HCT116 (cell line): ENCODE measurements at regions not wholly inside any gene's neighbourhood (a gene's known extent, or its start where the extent isn't known, plus 50 kb on each side); places are given as distances from the start of the nearest gene placed in this dataset.

Experiments used
- ATAC-seq: fragments of 200-7000 bp; cut with Tn5 transposase; 2 replicates; pipeline ENCODE4 v1.9.1; 2020; ENCODE audit warnings: mild to moderate bottlenecking, moderate library complexity
- BruUV-seq: library from RNA; stranded (reverse); fragments of 400-500 nt; replicated peaks from 2 replicates; lab custom pipeline; 2021; lab: Mats Ljungman, UMichigan
- CTCF ChIA-PET: fragments of 300-600 bp; sonication (Branson Sonifier 250); formaldehyde crosslinking; loops from one replicate; lab custom pipeline; 2021; ENCODE audit warnings: antibody characterized with exemption; lab: Charles Lee
- POLR2A ChIA-PET: fragments of 300-600, 350-600 bp; sonication (Branson Sonifier 250); formaldehyde crosslinking; loops from one replicate; lab custom pipeline; 2021; ENCODE audit warnings: antibody characterized with exemption; lab: Charles Lee
- RAD21 ChIA-PET, 2 experiments: fragments of 300-600 bp; sonication (Branson Sonifier 250); formaldehyde crosslinking; loops; one replicate each; lab custom pipeline; 2023; ENCODE audit warnings: low total read pairs in 2 of 2; ENCODE audit not compliant: uncharacterized antibody in 2 of 2, unreplicated experiment in 2 of 2, low non-redundant PET in 1 of 2; lab: Charles Lee
- DNase-seq: peaks from one replicate; pipeline ENCODE4 v3.0.0-alpha.2; 2010; ENCODE audit warnings: low read depth, low spot score
- H2AFZ ChIP-seq: fragments of 200-600 bp; shearing (Covaris generic), sonication (generic); 2 replicates; pipeline ENCODE4 v1.6.1; 2017; ENCODE audit warnings: low read depth, mixed run types, mixed read lengths, antibody characterized with exemption, low read length; ENCODE audit not compliant: poor library complexity, severe bottlenecking
- H3K27ac ChIP-seq: 2 replicates; pipeline ENCODE4 v1.5.1; 2012; ENCODE audit warnings: low read depth, low read length
- H3K27me3 ChIP-seq: fragments of 200-600 bp; sonication (generic); 2 replicates; pipeline ENCODE4 v1.6.1; 2016; ENCODE audit warnings: mixed run types, low read length, mixed read lengths; ENCODE audit not compliant: insufficient read depth
- H3K36me3 ChIP-seq, 2 experiments: fragments of 200-500 bp in 1 of 2; fragments of 200-600 bp in 1 of 2; sonication (Bioruptor generic) in 1 of 2; sonication (generic) in 1 of 2; 2 replicates each; pipeline versions ENCODE4 v1.5.1 to v1.6.1; 2014 to 2016; ENCODE audit warnings: low read length in 2 of 2, inconsistent platforms in 1 of 2, mixed read lengths in 1 of 2, mixed run types in 1 of 2; ENCODE audit not compliant: insufficient read depth in 2 of 2, control insufficient read depth in 1 of 2
- H3K4me1 ChIP-seq, 2 experiments: fragments of 200-600 bp in 1 of 2; sonication (generic) in 1 of 2; 2 replicates each; pipeline versions ENCODE4 v1.5.1 to v1.6.1; 2012 to 2017; ENCODE audit warnings: low read length in 2 of 2, inconsistent platforms in 1 of 2, mild to moderate bottlenecking in 1 of 2, mixed read lengths in 1 of 2, mixed run types in 1 of 2, moderate library complexity in 1 of 2; ENCODE audit not compliant: insufficient read depth in 2 of 2, control insufficient read depth in 1 of 2
- H3K4me2 ChIP-seq: fragments of 200-600 bp; sonication (generic); 2 replicates; pipeline ENCODE4 v1.6.1; 2017; ENCODE audit warnings: mixed run types, low read length, mixed read lengths
- H3K4me3 ChIP-seq, 2 experiments: fragments of 200-600 bp in 1 of 2; sonication (generic) in 1 of 2; replicated peaks in 1 of 2; 2 replicates each; pipeline ENCODE4 v1.5.1; 2011 to 2016; ENCODE audit warnings: low read length in 2 of 2, control low read depth in 1 of 2, low read depth in 1 of 2, mild to moderate bottlenecking in 1 of 2, mixed read lengths in 1 of 2, mixed run types in 1 of 2
- H3K79me2 ChIP-seq: fragments of 200-600 bp; sonication (generic); 2 replicates; pipeline ENCODE4 v1.6.1; 2017; ENCODE audit warnings: mild to moderate bottlenecking, mixed run types, low read length, moderate library complexity, mixed read lengths; ENCODE audit not compliant: insufficient read depth
- H3K9ac ChIP-seq: fragments of 200-600 bp; sonication (generic); 2 replicates; pipeline ENCODE4 v1.6.1; 2016; ENCODE audit warnings: low read length, mixed read lengths
- H3K9me2 ChIP-seq: fragments of 200-600 bp; sonication (generic), shearing (Covaris generic); 2 replicates; pipeline ENCODE4 v1.6.1; 2017; ENCODE audit warnings: mixed run types, mild to moderate bottlenecking, moderate library complexity; ENCODE audit not compliant: insufficient read depth
- H3K9me3 ChIP-seq, 2 experiments: fragments of 200-500 bp in 1 of 2; fragments of 200-600 bp in 1 of 2; sonication (Bioruptor generic) in 1 of 2; sonication (generic) in 1 of 2; 2 replicates each; pipeline ENCODE4 v1.6.1; 2014 to 2017; ENCODE audit warnings: low read length in 2 of 2, mixed read lengths in 2 of 2, inconsistent platforms in 1 of 2, low read depth in 1 of 2, mild to moderate bottlenecking in 1 of 2, mixed run types in 1 of 2, moderate library complexity in 1 of 2; ENCODE audit not compliant: control insufficient read depth in 1 of 2, insufficient read depth in 1 of 2
- H4K20me1 ChIP-seq: fragments of 200-600 bp; sonication (generic), shearing (Covaris generic); 2 replicates; pipeline ENCODE4 v1.6.1; 2017; ENCODE audit warnings: mixed run types, mild to moderate bottlenecking, moderate library complexity; ENCODE audit not compliant: insufficient read depth
- EGR1 ChIP-seq: IDR thresholded peaks from 2 replicates; pipeline ENCODE4 v1.6.1; 2012; ENCODE audit warnings: low read depth
- MAX ChIP-seq: IDR thresholded peaks from 2 replicates; pipeline ENCODE4 v1.6.1; 2012
- RAD21 ChIP-seq: IDR thresholded peaks from 2 replicates; pipeline ENCODE4 v1.6.1; 2012; ENCODE audit warnings: low read depth, mild to moderate bottlenecking
- REST ChIP-seq: IDR thresholded peaks from 2 replicates; pipeline ENCODE4 v1.6.1; 2012; ENCODE audit warnings: low read depth
- SIN3A ChIP-seq: IDR thresholded peaks from 2 replicates; pipeline ENCODE4 v1.6.1; 2012; ENCODE audit warnings: low read depth
- ZNF274 ChIP-seq: fragments of 200-500 bp; sonication (Bioruptor generic); IDR thresholded peaks from 2 replicates; pipeline ENCODE4 v1.6.1; 2014; ENCODE audit warnings: mild to moderate bottlenecking, low read depth, low read length, inconsistent platforms
- intact Hi-C: fragments of 100-400 bp; cut with micrococcal nuclease; formaldehyde crosslinking; loops from 2 replicates; pipeline ENCODE4 v1.10.0; 2022

GRCh38 chr16:17942067-17942466, 394.5 kb downstream of the NPIPA8 start (continued):
- TF ChIP-seq REST, result no peak
- no peak for TF ChIP-seq RAD21
- TF ChIP-seq ZNF274, result no peak
- TF ChIP-seq SIN3A, result no peak
- no peak for TF ChIP-seq EGR1

- CTCF ChIA-PET, result no interaction called here
- DNase-seq (no peak), ATAC-seq (no peak)
- no peak overlapping the region for H3K4me3 ChIP-seq
- RAD21 ChIA-PET, result no interaction called here
- no peaks in the 10 kb centered on the region for H4K20me1 ChIP-seq
- intact Hi-C loops, result no loop called here
- POLR2A ChIA-PET, result no interaction called here
- H3K27me3 ChIP-seq, result peaks cover 21% of the 10 kb centered on the region
- H3K9me3 ChIP-seq, result no peaks in the 10 kb centered on the region
- no TSS peak for BruUV-seq
- H3K4me2 ChIP-seq, result no peak overlapping the region
- H3K9me2 ChIP-seq, result no peaks in the 10 kb centered on the region
- H3K36me3 ChIP-seq, result no peaks in the 10 kb centered on the region
- H3K79me2 ChIP-seq, result no peaks in the 10 kb centered on the region
- H3K9ac ChIP-seq, result no peak overlapping the region
- H3K4me1 ChIP-seq, result no peaks in the 10 kb centered on the region
- TF ChIP-seq REST (no peak), MAX (no peak)
- H2AFZ ChIP-seq, result no peak overlapping the region
- no peak overlapping the region for H3K27ac ChIP-seq
Measured at GRCh38 chr16:17940584-17941364, 395.8 kb downstream of the NPIPA8 start.
